OCI-LY1 (cell line): ENCODE measurements at regions not wholly inside any gene's neighbourhood (a gene's known extent, or its start where the extent isn't known, plus 50 kb on each side); places are given as distances from the start of the nearest gene placed in this dataset.
"Not testable (repeated sequence)": the region's sequence is repeated elsewhere in the genome, so short reads cannot be mapped to it uniquely, and the experiment has no call there.

Experiments
- CTCF ChIP-seq: fragments of 200-600 bp; sonication (generic), shearing (Covaris generic); IDR thresholded peaks from 2 replicates; pipeline ENCODE4 v1.5.1; 2017; ENCODE audit warnings: mild to moderate bottlenecking, antibody characterized with exemption, low read length, moderate library complexity, mixed read lengths
- EZH2 ChIP-seq: fragments of 200-600 bp; sonication (generic), shearing (Covaris generic); IDR thresholded peaks from 2 replicates; pipeline ENCODE4 v1.8.0; 2017; ENCODE audit warnings: borderline replicate concordance, mixed run types, mild to moderate bottlenecking, antibody characterized with exemption, low read length, moderate library complexity, mixed read lengths

- not testable (repeated sequence) for TF ChIP-seq EZH2, CTCF
These were observed 82.6 kb upstream of the POMZP3 start for GRCh38 chr7:76709703-76710102.
